GM12878 (cell line): ENCODE measurements at regions not wholly inside any gene's neighbourhood (a gene's known extent, or its start where the extent isn't known, plus 50 kb on each side); places are given as distances from the start of the nearest gene placed in this dataset.

Experiments
- ATAC-seq: fragments of 200-7000 bp; cut with Tn5 transposase; 3 replicates; pipeline ENCODE4 v1.9.1; 2020; ENCODE audit warnings: mild to moderate bottlenecking, moderate library complexity
- BruUV-seq: library from RNA; stranded (reverse); fragments of 400-500 nt; replicated peaks from 2 replicates; lab custom pipeline; 2021; lab: Mats Ljungman, UMichigan
- CTCF ChIA-PET: fragments of 300-600 bp; sonication (Branson Sonifier 250); formaldehyde crosslinking; extraction: SDS; loops from one replicate; lab custom pipeline; 2021; ENCODE audit warnings: inconsistent platforms; lab: Yijun Ruan, JAX
- POLR2A ChIA-PET: fragments of 350-600 bp; formaldehyde crosslinking; extraction: SDS; loops from one replicate; lab custom pipeline; 2021; ENCODE audit warnings: inconsistent platforms; lab: Charles Lee
- RAD21 ChIA-PET: fragments of 300-600 bp; sonication (Branson Sonifier 250); formaldehyde crosslinking; loops from one replicate; lab custom pipeline; 2023; ENCODE audit warnings: antibody characterized with exemption; ENCODE audit not compliant: unreplicated experiment; lab: Charles Lee
- SMC1A ChIA-PET: fragments of 300-600 bp; sonication (Branson Sonifier 250); formaldehyde crosslinking; loops from one replicate; lab custom pipeline; 2023; ENCODE audit not compliant: unreplicated experiment, uncharacterized antibody; lab: Charles Lee
- DNase-seq: peaks from one replicate; pipeline ENCODE4 v3.0.0-alpha.2; 2011; ENCODE audit warnings: low read depth, low spot score
- FAIRE-seq: peaks from 3 replicates; lab custom pipeline; 2011; peaks lifted over from hg19 to GRCh38; lab: Jason Lieb, UNC
- H2AFZ ChIP-seq: 2 replicates; pipeline ENCODE4 v1.6.0; 2011; ENCODE audit warnings: low read depth, low read length, control low read depth; ENCODE audit not compliant: control insufficient read depth
- H3K27ac ChIP-seq: 2 replicates; pipeline ENCODE4 v1.5.1; 2011; ENCODE audit warnings: control low read depth; ENCODE audit not compliant: control insufficient read depth, insufficient read depth
- H3K27me3 ChIP-seq, 2 experiments: replicated peaks in 1 of 2; 2 replicates each; pipeline versions ENCODE4 v1.6.0 to v1.6.1; 2011; ENCODE audit warnings: low read length in 1 of 2; ENCODE audit not compliant: control insufficient read depth in 2 of 2, insufficient read depth in 2 of 2
- H3K36me3 ChIP-seq, 2 experiments: 2 replicates each; pipeline ENCODE4 v1.5.1; 2011; ENCODE audit warnings: low read length in 1 of 2; ENCODE audit not compliant: control insufficient read depth in 2 of 2, insufficient read depth in 2 of 2
- H3K4me1 ChIP-seq: 2 replicates; pipeline ENCODE4 v1.6.1; 2011; ENCODE audit warnings: mild to moderate bottlenecking, low read length, moderate library complexity, mixed read lengths; ENCODE audit not compliant: control insufficient read depth, insufficient read depth
- H3K4me2 ChIP-seq: 2 replicates; pipeline ENCODE4 v1.6.0; 2011; ENCODE audit warnings: control low read depth; ENCODE audit not compliant: control insufficient read depth, insufficient read depth
- H3K4me3 ChIP-seq: fragments of 200-600 bp; sonication (generic); 2 replicates; pipeline ENCODE4 v1.5.1; 2016
- H3K79me2 ChIP-seq: 2 replicates; pipeline ENCODE4 v1.6.0; 2011; ENCODE audit warnings: low read length; ENCODE audit not compliant: control insufficient read depth, insufficient read depth
- H3K9ac ChIP-seq: 2 replicates; pipeline ENCODE4 v1.8.0; 2011; ENCODE audit warnings: low read length, control low read depth, mixed read lengths; ENCODE audit not compliant: control insufficient read depth, insufficient read depth
- H3K9me3 ChIP-seq: replicated peaks from 3 replicates; pipeline ENCODE4 v1.5.1; 2011; ENCODE audit warnings: mild to moderate bottlenecking, low read length; ENCODE audit not compliant: control insufficient read depth, insufficient read depth
- H4K20me1 ChIP-seq: 2 replicates; pipeline ENCODE4 v1.6.0; 2011; ENCODE audit not compliant: control insufficient read depth, insufficient read depth
- CHD2 ChIP-seq: IDR thresholded peaks from 2 replicates; pipeline ENCODE4 v1.6.1; 2011; ENCODE audit warnings: low read depth, low read length, improper control_type of control experiment, borderline replicate concordance
- E4F1 ChIP-seq: fragments of 450-650 bp; IDR thresholded peaks from 2 replicates; pipeline ENCODE4 v1.6.1; 2018; ENCODE audit warnings: borderline replicate concordance, mild to moderate bottlenecking; ENCODE audit not compliant: partially characterized antibody
- ETV6 ChIP-seq, 2 experiments: fragments of 450-650 bp in 1 of 2; IDR thresholded peaks in 1 of 2; conservative IDR thresholded peaks in 1 of 2; 2 replicates each; pipeline ENCODE4 v1.6.1; 2014; ENCODE audit warnings: antibody characterized with exemption in 1 of 2, borderline replicate concordance in 1 of 2, low read depth in 1 of 2, mild to moderate bottlenecking in 1 of 2, moderate library complexity in 1 of 2
- FOS ChIP-seq: IDR thresholded peaks from 3 replicates; pipeline ENCODE4 v1.6.1; 2011; ENCODE audit warnings: borderline replicate concordance; ENCODE audit not compliant: insufficient read length; ENCODE audit errors: extremely low read depth
- HCFC1 ChIP-seq: fragments of 150-350 bp; IDR thresholded peaks from 2 replicates; pipeline ENCODE4 v1.6.1; 2014; ENCODE audit warnings: low read length
- KLF5 ChIP-seq: fragments of 450-650 bp; IDR thresholded peaks from 2 replicates; pipeline ENCODE4 v1.6.1; 2014; ENCODE audit warnings: mild to moderate bottlenecking; ENCODE audit not compliant: partially characterized antibody
- MTA3 ChIP-seq: IDR thresholded peaks from 2 replicates; pipeline ENCODE4 v1.6.1; 2012; ENCODE audit warnings: low read length, inconsistent platforms, borderline replicate concordance
- NFIC ChIP-seq: IDR thresholded peaks from 2 replicates; pipeline ENCODE4 v1.6.1; 2012; ENCODE audit warnings: low read depth, mild to moderate bottlenecking, inconsistent platforms, low read length, moderate library complexity
- POLR2A ChIP-seq: IDR thresholded peaks from 2 replicates; pipeline ENCODE4 v1.6.1; 2011; ENCODE audit warnings: low read depth, mild to moderate bottlenecking, low read length
- SUPT20H ChIP-seq: IDR thresholded peaks from 2 replicates; pipeline ENCODE4 v1.6.1; 2011; ENCODE audit warnings: low read depth, mild to moderate bottlenecking, low read length, moderate library complexity, borderline replicate concordance; ENCODE audit not compliant: control insufficient read depth
- ZNF24 ChIP-seq: fragments of 450-650 bp; IDR thresholded peaks from 2 replicates; pipeline ENCODE4 v1.6.1; 2017; ENCODE audit warnings: antibody characterized with exemption, mild to moderate bottlenecking
- ZNF384 ChIP-seq: IDR thresholded peaks from 2 replicates; pipeline ENCODE4 v1.6.1; 2012; ENCODE audit warnings: low read depth, mild to moderate bottlenecking, low read length, improper control_type of control experiment, borderline replicate concordance
- WGBS: methylation state at CpG from one replicate; pipeline ENCODE4 v1.1.6; 2016; ENCODE audit warnings: low lambda C conversion rate; ENCODE audit not compliant: insufficient replicate concordance, insufficient coverage; ENCODE audit errors: missing lambda C conversion rate; 5-methylcytosine and 5-hydroxymethylcytosine counted together
- in situ Hi-C: fragments of 300-500 bp; cut with MboI; formaldehyde crosslinking; loops from 9 replicates; pipeline ENCODE4 v1.14.3; 2018; ENCODE audit warnings: mixed read lengths
- intact Hi-C: fragments of 100-400 bp; cut with micrococcal nuclease; formaldehyde crosslinking; loops from one replicate; pipeline ENCODE4 v1.14.2; 2022; ENCODE audit not compliant: unreplicated experiment
- TF ChIP-seq, protein P1 (sequence below): fragments of 450-650 bp; formaldehyde crosslinking; IDR thresholded peaks from 2 replicates; pipeline ENCODE4 v1.5.0; 2022; ENCODE audit warnings: mild to moderate bottlenecking, missing genetic modification characterization
- TF ChIP-seq, protein P2 (sequence below): IDR thresholded peaks from 2 replicates; pipeline ENCODE4 v1.6.1; 2012; ENCODE audit warnings: low read depth, low read length, improper control_type of control experiment

DNA sequence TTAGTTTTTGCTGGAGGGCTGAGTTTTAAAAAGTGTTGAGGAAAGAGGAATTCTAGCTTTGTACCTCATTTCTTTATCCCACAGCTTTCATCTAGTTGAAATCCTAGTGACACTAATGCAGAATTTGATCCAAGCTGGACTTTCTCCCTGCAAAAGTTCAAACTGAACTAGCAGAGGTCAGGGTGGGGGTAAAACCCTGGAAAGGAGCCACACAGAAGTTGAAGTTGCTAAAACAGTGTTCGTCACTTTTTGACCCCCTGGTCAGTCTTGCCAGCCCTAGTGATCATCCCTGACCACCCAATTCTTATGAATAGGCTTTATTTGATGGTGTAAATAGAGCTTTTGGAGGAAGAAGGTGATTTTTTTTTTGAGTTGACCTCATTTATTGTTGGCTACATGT, 390.4 kb downstream of the TMEM38B start:
- no peak for DNase-seq
- Histone ChIP-seq H3K27me3 (no peaks in the 10 kb centered on the region; a peak in 1 of 4 replicates), H3K79me2 (no peaks in the 10 kb centered on the region), H4K20me1 (no peaks in the 10 kb centered on the region), H3K4me2 (no peak overlapping the region), H3K36me3 (no peaks in the 10 kb centered on the region), H3K27ac (no peak overlapping the region), H3K4me3 (no peak overlapping the region), H3K4me1 (no peaks in the 10 kb centered on the region), H3K9me3 (no peaks in the 10 kb centered on the region), H3K9ac (no peak overlapping the region), H2AFZ (no peak overlapping the region)
- ATAC-seq = no peak
- ChIA-PET POLR2A (no interaction called here), SMC1A (interaction anchor here (0.8 to 1.6 kb wide), 8 partner anchors 11 to 30 kb away, joined by 3 to 6 read pairs (median 3); no protein-coding TSS in a partner anchor), CTCF (interaction anchor here (0.7 to 1.3 kb wide), 2 partner anchors 14 to 16 kb away, joined by 3 read pairs; no protein-coding TSS in a partner anchor), RAD21 (no interaction called here)
- TF ChIP-seq, protein P1, sequence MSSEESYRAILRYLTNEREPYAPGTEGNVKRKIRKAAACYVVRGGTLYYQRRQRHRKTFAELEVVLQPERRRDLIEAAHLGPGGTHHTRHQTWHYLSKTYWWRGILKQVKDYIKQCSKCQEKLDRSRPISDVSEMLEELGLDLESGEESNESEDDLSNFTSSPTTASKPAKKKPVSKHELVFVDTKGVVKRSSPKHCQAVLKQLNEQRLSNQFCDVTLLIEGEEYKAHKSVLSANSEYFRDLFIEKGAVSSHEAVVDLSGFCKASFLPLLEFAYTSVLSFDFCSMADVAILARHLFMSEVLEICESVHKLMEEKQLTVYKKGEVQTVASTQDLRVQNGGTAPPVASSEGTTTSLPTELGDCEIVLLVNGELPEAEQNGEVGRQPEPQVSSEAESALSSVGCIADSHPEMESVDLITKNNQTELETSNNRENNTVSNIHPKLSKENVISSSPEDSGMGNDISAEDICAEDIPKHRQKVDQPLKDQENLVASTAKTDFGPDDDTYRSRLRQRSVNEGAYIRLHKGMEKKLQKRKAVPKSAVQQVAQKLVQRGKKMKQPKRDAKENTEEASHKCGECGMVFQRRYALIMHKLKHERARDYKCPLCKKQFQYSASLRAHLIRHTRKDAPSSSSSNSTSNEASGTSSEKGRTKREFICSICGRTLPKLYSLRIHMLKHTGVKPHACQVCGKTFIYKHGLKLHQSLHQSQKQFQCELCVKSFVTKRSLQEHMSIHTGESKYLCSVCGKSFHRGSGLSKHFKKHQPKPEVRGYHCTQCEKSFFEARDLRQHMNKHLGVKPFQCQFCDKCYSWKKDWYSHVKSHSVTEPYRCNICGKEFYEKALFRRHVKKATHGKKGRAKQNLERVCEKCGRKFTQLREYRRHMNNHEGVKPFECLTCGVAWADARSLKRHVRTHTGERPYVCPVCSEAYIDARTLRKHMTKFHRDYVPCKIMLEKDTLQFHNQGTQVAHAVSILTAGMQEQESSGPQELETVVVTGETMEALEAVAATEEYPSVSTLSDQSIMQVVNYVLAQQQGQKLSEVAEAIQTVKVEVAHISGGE (CRISPR knock-in tag) = no peak
- no peak for TF ChIP-seq KLF5
- no peak for TF ChIP-seq ETV6 (conservative IDR thresholded peaks at IDR 0.05 in 1 of 2, IDR thresholded peaks at IDR 0.05 in 1 of 2; ENCODE audit: borderline replicate concordance in 1 of 2, low read depth in 1 of 2)
- no peak for TF ChIP-seq FOS
- no peak for TF ChIP-seq NFIC
- TF ChIP-seq ZNF384 = no peak
- TF ChIP-seq POLR2A = no peak
- TF ChIP-seq, protein P2, sequence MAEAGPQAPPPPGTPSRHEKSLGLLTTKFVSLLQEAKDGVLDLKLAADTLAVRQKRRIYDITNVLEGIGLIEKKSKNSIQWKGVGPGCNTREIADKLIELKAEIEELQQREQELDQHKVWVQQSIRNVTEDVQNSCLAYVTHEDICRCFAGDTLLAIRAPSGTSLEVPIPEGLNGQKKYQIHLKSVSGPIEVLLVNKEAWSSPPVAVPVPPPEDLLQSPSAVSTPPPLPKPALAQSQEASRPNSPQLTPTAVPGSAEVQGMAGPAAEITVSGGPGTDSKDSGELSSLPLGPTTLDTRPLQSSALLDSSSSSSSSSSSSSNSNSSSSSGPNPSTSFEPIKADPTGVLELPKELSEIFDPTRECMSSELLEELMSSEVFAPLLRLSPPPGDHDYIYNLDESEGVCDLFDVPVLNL = no peak
- TF ChIP-seq CHD2 = no peak
- TF ChIP-seq ZNF24 = no peak
- TF ChIP-seq HCFC1 = no peak
- no peak for TF ChIP-seq E4F1
- TF ChIP-seq MTA3 = no peak
- no peak for TF ChIP-seq SUPT20H
- no TSS peak for BruUV-seq
- in situ Hi-C loops (no loop called here), intact Hi-C loops (no loop called here)
- no peak for FAIRE-seq
- 0% methylated on average over 1 of the region's 1 CpG for WGBS
